K562 (cell line): ENCODE measurements at regions not wholly inside any gene's neighbourhood (a gene's known extent, or its start where the extent isn't known, plus 50 kb on each side); places are given as distances from the start of the nearest gene placed in this dataset.

Source experiments
- ATAC-seq: fragments of 200-7000 bp; cut with Tn5 transposase; 3 replicates; pipeline ENCODE4 v1.9.1; 2020; ENCODE audit warnings: moderate library complexity
- BruUV-seq: library from RNA; stranded (reverse); fragments of 400-500 nt; replicated peaks from 2 replicates; lab custom pipeline; 2021; lab: Mats Ljungman, UMichigan
- CTCF ChIA-PET: fragments of 300-600 bp; formaldehyde crosslinking; extraction: SDS; loops from one replicate; lab custom pipeline; 2021; ENCODE audit warnings: low intra/inter-chr PET ratio; lab: Yijun Ruan, JAX
- POLR2A ChIA-PET: fragments of 300-600, 350-650 bp; sonication (Branson Sonifier 250); formaldehyde crosslinking; extraction: SDS; loops from one replicate; lab custom pipeline; 2021; ENCODE audit warnings: antibody characterized with exemption, inconsistent platforms; lab: Yijun Ruan, JAX
- DNase-seq, 4 experiments: peaks; one replicate each; pipeline versions ENCODE4 v3.0.0 to v3.0.0-alpha.2; 2011 to 2018; ENCODE audit warnings: low spot score in 3 of 4, mixed read lengths in 3 of 4; ENCODE audit errors: extremely low read depth in 1 of 4
- FAIRE-seq: peaks from 2 replicates; lab custom pipeline; 2011; peaks lifted over from hg19 to GRCh38; lab: Jason Lieb, UNC
- H2AFZ ChIP-seq: 2 replicates; pipeline ENCODE4 v1.6.0; 2011; ENCODE audit warnings: low read depth, low read length, control low read depth, inconsistent platforms
- H3K27ac ChIP-seq: fragments of 200-600 bp; 3 replicates; pipeline ENCODE4 v1.8.0; 2011; ENCODE audit warnings: low read depth, mild to moderate bottlenecking, control low read depth, inconsistent platforms, low read length, moderate library complexity, mixed read lengths; ENCODE audit errors: extremely low read depth
- H3K27me3 ChIP-seq, 2 experiments: fragments of 300-600 bp in 1 of 2; 2 replicates in 1 of 2; 3 replicates in 1 of 2; pipeline versions ENCODE4 v1.6.0 to v1.8.0; 2011; ENCODE audit warnings: inconsistent platforms in 2 of 2, low read length in 2 of 2, mild to moderate bottlenecking in 1 of 2, mixed read lengths in 1 of 2, moderate library complexity in 1 of 2; ENCODE audit not compliant: control insufficient read depth in 2 of 2, insufficient read depth in 2 of 2
- H3K36me3 ChIP-seq: fragments of 300-600 bp; 3 replicates; pipeline ENCODE4 v1.8.0; 2011; ENCODE audit warnings: mild to moderate bottlenecking, low read length, inconsistent platforms; ENCODE audit not compliant: control insufficient read depth, insufficient read depth
- H3K4me1 ChIP-seq, 2 experiments: fragments of 200-600 bp in 1 of 2; replicated peaks in 1 of 2; 2 replicates in 1 of 2; 3 replicates in 1 of 2; pipeline versions ENCODE4 v1.5.1 to v1.8.0; 2011; ENCODE audit warnings: inconsistent platforms in 2 of 2, low read length in 2 of 2, mild to moderate bottlenecking in 1 of 2, mixed read lengths in 1 of 2, moderate library complexity in 1 of 2; ENCODE audit not compliant: control insufficient read depth in 2 of 2, insufficient read depth in 2 of 2
- H3K4me2 ChIP-seq: 2 replicates; pipeline ENCODE4 v1.6.1; 2011; ENCODE audit warnings: low read length, control low read depth, inconsistent platforms, mixed read lengths; ENCODE audit not compliant: insufficient read depth
- H3K4me3 ChIP-seq: fragments of 200-600 bp; sonication (generic), shearing (Covaris generic); 2 replicates; pipeline ENCODE4 v1.5.1; 2016; ENCODE audit warnings: control low read depth, inconsistent platforms
- H3K79me2 ChIP-seq: fragments of 200-600 bp; 3 replicates; pipeline ENCODE4 v1.8.0; 2011; ENCODE audit warnings: low read length, inconsistent platforms; ENCODE audit not compliant: control insufficient read depth, insufficient read depth
- H3K9ac ChIP-seq, 2 experiments: 2 replicates each; pipeline versions ENCODE4 v1.6.0 to v1.6.1; 2011; ENCODE audit warnings: low read depth in 2 of 2, low read length in 2 of 2, control low read depth in 1 of 2, inconsistent platforms in 1 of 2, mild to moderate bottlenecking in 1 of 2, mixed read lengths in 1 of 2; ENCODE audit not compliant: insufficient read depth in 1 of 2
- H3K9me1 ChIP-seq: one replicate; pipeline ENCODE4 v1.6.0; 2011; ENCODE audit warnings: inconsistent platforms, mild to moderate bottlenecking, low read length, moderate library complexity; ENCODE audit not compliant: control insufficient read depth, insufficient read depth
- H3K9me3 ChIP-seq: replicated peaks from 2 replicates; pipeline ENCODE4 v1.5.1; 2011; ENCODE audit warnings: low read depth, low read length, inconsistent platforms; ENCODE audit not compliant: control insufficient read depth, insufficient read depth
- H4K20me1 ChIP-seq: replicated peaks from 2 replicates; pipeline ENCODE4 v1.6.1; 2011; ENCODE audit warnings: low read length, inconsistent platforms, mixed read lengths; ENCODE audit not compliant: control insufficient read depth, insufficient read depth
- BDP1 ChIP-seq: IDR thresholded peaks from 3 replicates; pipeline ENCODE4 v1.6.1; 2011; ENCODE audit not compliant: insufficient read length, insufficient read depth
- BRF1 ChIP-seq: IDR thresholded peaks from 3 replicates; pipeline ENCODE4 v1.6.1; 2011; ENCODE audit warnings: borderline replicate concordance, mild to moderate bottlenecking; ENCODE audit not compliant: insufficient read length; ENCODE audit errors: extremely low read depth
- C11orf30 ChIP-seq: fragments of 450-650 bp; IDR thresholded peaks from 2 replicates; pipeline ENCODE4 v1.6.1; 2016; ENCODE audit warnings: low read depth, mild to moderate bottlenecking
- CREB3L1 ChIP-seq: fragments of 450-650 bp; IDR thresholded peaks from 2 replicates; pipeline ENCODE4 v1.6.1; 2014; ENCODE audit warnings: low read depth, mild to moderate bottlenecking, moderate library complexity, borderline replicate concordance
- FOXP4 ChIP-seq: sonication (generic); formaldehyde crosslinking; IDR thresholded peaks from 2 replicates; pipeline ENCODE4 v1.8.0; 2022; ENCODE audit warnings: mild to moderate bottlenecking, missing genetic modification reagents, borderline replicate concordance
- STAT6 ChIP-seq: sonication (generic); formaldehyde crosslinking; IDR thresholded peaks from 2 replicates; pipeline ENCODE4 v1.8.1; 2023; ENCODE audit warnings: mild to moderate bottlenecking, missing genetic modification reagents
- TAF9B ChIP-seq: fragments of 450-650 bp; IDR thresholded peaks from 2 replicates; pipeline ENCODE4 v1.6.1; 2018; ENCODE audit warnings: mild to moderate bottlenecking; ENCODE audit not compliant: partially characterized antibody
- TAL1 ChIP-seq: fragments of 450-650 bp; IDR thresholded peaks from 2 replicates; pipeline ENCODE4 v1.6.1; 2016; ENCODE audit warnings: mild to moderate bottlenecking
- ZC3H4 ChIP-seq: sonication (generic); formaldehyde crosslinking; IDR thresholded peaks from 2 replicates; pipeline ENCODE4 v1.9.0; 2021; ENCODE audit warnings: missing genetic modification reagents, borderline replicate concordance
- ZNF165 ChIP-seq: fragments of 250-450 bp; sonication (Bioruptor Pico); IDR thresholded peaks from 2 replicates; pipeline ENCODE4 v1.4.0; 2020; ENCODE audit warnings: borderline replicate concordance
- ZNF24 ChIP-seq: fragments of 450-650 bp; IDR thresholded peaks from 2 replicates; pipeline ENCODE4 v1.6.1; 2016
- ZNF316 ChIP-seq: fragments of 450-650 bp; IDR thresholded peaks from 2 replicates; pipeline ENCODE4 v1.6.1; 2016
- WGBS: fragments of 100-300 bp; shearing (Covaris generic); methylation state at CpG from one replicate; pipeline ENCODE4 v1.1.6; 2016; ENCODE audit warnings: low coverage, mixed read lengths; ENCODE audit not compliant: insufficient coverage; ENCODE audit errors: missing lambda C conversion rate; 5-methylcytosine and 5-hydroxymethylcytosine counted together
- in situ Hi-C: fragments of 300-500 bp; cut with MboI; formaldehyde crosslinking; loops from 4 replicates; pipeline ENCODE4 v1.15.0; 2018; ENCODE audit warnings: inconsistent platforms, mixed read lengths
- intact Hi-C: fragments of 100-400 bp; cut with micrococcal nuclease; formaldehyde crosslinking; loops from 2 replicates; pipeline ENCODE4 v1.14.2; 2022

- no peak overlapping the region for H3K4me3 ChIP-seq
- no peak overlapping the region for H3K27ac ChIP-seq
- in situ Hi-C loops = loop anchor here (5.0 kb wide), 2 partner anchors 91 to 196 kb away; no protein-coding TSS in a partner anchor
- intact Hi-C loops = loop anchor here (5.0 kb wide), 1 partner anchor 219 kb away; no protein-coding TSS in a partner anchor
- H3K9ac ChIP-seq = no peak overlapping the region
- H3K27me3 ChIP-seq = no peaks in the 10 kb centered on the region
- ATAC-seq (no peak), DNase-seq (no peak), FAIRE-seq (no peak)
- ChIA-PET CTCF (interaction anchor here (4.4 kb wide), 1 partner anchor 194 kb away, joined by 36 read pairs; no protein-coding TSS in a partner anchor), POLR2A (no interaction called here)
- H3K4me1 ChIP-seq = no peaks in the 10 kb centered on the region; a peak in 2 of 5 replicates
- TF ChIP-seq FOXP4 (CRISPR knock-in tag) (no peak), BDP1 (no peak), ZNF316 (peak; percentile 76), C11orf30 (peak; percentile 45; the same call in 1 of the 2 replicates), CREB3L1 (no peak), STAT6 (no peak), ZNF165 (CRISPR knock-in tag) (no peak), ZC3H4 (CRISPR knock-in tag) (no peak), ZNF24 (no peak), TAF9B (no peak), BRF1 (no peak), TAL1 (no peak)
- 46% methylated on average over 6 of the region's 6 CpGs for WGBS
- no peaks in the 10 kb centered on the region for H3K36me3 ChIP-seq
- H4K20me1 ChIP-seq = no peaks in the 10 kb centered on the region
- H3K79me2 ChIP-seq = no peaks in the 10 kb centered on the region
- no peaks in the 10 kb centered on the region for H3K9me3 ChIP-seq
- no peak overlapping the region for H2AFZ ChIP-seq
- H3K9me1 ChIP-seq = no peaks in the 10 kb centered on the region
- BruUV-seq = no TSS peak
- H3K4me2 ChIP-seq = no peak overlapping the region
Measured at GRCh38 chr10:21075880-21076279, 178.8 kb upstream of the NEBL start.
